SKM-1 (cell line): ENCODE measurements at regions not wholly inside any gene's neighbourhood (a gene's known extent, or its start where the extent isn't known, plus 50 kb on each side); places are given as distances from the start of the nearest gene placed in this dataset.

Experiments used
- DNase-seq: peaks from one replicate; lab custom pipeline; 2025; ENCODE audit not compliant: unreplicated experiment; lab: John Stamatoyannopoulos, UW

GRCh38 chr6:166775923-166776220 is 148.8 kb upstream of the RPS6KA2 start:
- DNase-seq = no peak

DNA sequence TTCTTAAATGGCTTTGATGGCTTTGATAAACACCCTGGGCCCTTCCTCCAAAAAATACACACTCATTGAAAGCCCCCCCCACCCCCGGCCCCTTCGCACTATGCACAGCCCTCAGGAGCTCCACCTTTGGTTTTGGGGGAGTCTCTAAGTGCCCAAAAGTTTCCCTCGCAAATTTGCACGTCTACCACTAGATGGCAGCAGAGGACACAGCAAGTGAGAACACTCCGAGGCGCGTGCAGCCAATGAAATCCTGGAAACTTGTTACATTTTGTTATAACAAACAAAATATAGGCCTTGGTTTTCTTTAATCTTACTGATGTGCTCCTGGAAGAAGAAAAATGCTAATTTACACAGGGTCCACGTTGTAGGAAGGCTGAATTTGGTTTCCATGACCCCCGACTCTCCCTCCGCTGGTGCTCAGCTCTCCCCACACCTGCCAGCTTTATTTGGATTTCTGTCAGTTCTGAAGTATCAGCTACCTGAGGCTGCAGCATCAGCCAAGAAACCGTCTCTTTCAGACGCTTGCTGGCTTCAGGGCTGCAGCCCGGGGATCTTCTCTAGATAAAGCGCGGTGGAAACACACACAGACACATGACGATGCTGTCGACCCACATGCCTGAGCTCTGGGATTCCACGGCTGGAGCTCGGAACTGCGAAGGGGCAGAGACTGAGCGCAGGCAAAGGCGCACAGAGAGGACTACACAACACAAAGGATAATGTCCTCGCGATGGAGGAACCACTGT is 148.3 kb upstream of the RPS6KA2 start:
- DNase-seq = no peak

DNA sequence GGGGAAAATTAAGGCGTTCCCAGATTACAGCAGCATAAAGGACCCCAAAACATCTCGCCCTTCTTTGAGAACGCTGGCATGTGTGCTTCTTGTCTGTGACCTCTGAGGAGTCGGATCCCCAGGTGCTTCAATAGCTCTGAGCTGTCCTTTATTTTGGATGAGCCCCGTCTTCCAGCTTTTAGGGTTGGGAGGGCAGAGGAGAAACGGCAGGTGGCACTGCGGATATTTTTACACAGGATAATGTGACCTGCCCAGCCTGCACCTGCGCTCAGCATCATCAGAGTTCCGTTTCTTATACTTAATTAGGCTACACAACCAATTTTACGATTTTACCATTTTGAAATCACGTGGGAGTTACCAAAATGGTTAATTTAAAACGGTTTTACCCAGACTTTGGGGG is 147.7 kb upstream of the RPS6KA2 start:
- no peak for DNase-seq

DNA sequence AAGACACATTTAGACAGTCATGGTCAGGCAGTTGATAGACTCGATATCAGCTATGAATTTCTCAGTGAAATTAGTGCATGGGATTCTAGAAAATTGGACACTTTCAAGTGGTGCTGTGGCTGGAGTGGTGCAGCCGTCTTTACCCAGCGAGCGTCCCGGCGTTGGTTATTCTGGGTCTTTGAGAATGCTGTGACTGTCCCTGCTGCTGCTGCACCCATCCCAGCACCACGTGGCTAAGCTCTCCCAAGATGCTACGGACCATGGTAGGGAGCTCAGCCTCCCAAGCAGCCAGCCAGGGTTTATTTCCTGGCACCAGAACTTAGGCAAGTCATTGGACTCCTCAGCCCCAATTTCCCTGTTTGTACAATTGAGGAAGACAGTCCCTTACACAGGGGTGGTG is 147.2 kb upstream of the RPS6KA2 start:
- DNase-seq = no peak

DNA sequence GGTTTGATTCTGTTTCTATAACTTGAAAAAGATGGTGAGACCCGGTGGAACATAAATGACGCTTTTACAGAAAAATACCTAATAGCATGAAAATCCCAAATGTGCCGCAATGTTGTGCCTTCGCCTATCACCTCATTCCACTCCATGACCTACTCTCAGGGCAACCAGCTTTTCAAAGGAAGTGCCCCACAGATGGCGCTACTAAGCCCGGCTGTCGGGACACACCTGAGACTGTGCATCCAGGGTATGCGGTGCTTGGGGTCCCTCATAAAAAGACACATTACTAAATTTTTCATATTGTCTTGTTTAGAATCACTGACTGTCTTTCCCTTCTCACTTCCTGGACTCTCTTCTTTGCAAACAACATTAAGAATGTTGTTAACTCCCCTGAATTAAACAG is 145.5 kb upstream of the RPS6KA2 start:
- no peak for DNase-seq

- DNase-seq = no peak
These were observed 144.7 kb upstream of the RPS6KA2 start for GRCh38 chr6:166771701-166772100.

GRCh38 chr6:166770216-166771116 is 143.4 kb upstream of the RPS6KA2 start:
- no peak for DNase-seq

- DNase-seq = no peak
These were observed 142.6 kb upstream of the RPS6KA2 start for GRCh38 chr6:166769648-166770047.

- DNase-seq = no peak
These were observed 141.7 kb upstream of the RPS6KA2 start for GRCh38 chr6:166768761-166769160.

DNA sequence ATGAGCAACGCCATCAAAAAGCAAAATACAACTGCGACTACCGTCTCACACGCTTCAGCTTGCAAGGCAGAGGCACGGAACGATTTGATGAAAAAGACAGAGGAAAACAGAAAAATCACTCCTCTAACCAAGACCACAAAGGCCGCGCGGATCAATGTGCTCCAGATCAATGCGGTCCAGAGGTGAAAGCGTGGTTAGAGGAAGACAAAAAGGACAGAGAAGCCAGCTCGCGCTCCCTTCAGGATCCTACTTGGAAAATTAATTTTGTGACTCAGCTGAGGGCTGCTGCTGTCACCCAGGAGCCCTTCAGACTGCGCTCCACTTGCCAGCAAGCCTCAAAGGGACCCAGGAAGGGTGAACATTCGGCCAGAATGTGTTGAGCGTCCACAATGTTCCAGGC is 140.2 kb upstream of the RPS6KA2 start:
- DNase-seq = no peak

- no peak for DNase-seq
These were observed 139.7 kb upstream of the RPS6KA2 start for GRCh38 chr6:166766769-166767168.

- no peak for DNase-seq
These were observed 138.1 kb upstream of the RPS6KA2 start for GRCh38 chr6:166765234-166765541.

DNA sequence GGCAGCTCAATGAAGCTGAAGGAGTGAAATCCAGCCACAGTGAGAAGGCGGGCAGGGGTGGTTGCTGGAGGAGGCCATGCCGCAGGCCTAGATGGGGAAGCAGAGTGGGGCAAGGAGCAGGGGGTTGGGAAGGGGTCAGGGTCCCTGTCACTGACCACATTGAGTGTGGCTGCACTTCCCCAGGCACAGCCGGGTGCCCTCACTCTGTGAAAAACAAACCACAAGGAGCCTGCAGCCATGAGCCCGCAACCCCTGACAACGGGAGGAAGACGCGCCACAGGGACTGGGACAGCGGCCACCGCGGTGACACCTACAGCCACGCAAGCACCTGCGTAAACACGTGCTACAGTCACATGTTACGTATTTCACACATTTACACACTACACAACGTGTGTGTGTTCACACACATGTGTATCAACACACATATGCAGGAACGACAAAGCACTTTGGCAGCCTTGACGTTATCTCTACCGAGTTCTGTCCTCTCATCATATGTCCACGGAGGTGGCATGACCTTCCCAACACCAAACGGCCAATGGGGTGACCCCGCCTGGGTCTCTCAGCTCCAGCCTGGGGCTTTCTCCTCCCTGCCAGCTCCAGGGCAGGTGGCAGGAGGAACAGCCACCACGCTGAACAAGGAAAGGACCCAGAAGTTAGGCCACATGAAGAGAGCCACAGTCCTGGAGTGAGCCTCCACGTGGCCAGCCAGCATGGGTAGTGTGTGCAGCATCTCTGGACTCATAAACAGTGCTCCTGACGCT is 137.6 kb upstream of the RPS6KA2 start:
- DNase-seq = no peak

GRCh38 chr6:166763606-166764472 is 136.8 kb upstream of the RPS6KA2 start:
- DNase-seq = no peak

- DNase-seq = no peak
These were observed 134.8 kb upstream of the RPS6KA2 start for GRCh38 chr6:166761801-166762200.

DNA sequence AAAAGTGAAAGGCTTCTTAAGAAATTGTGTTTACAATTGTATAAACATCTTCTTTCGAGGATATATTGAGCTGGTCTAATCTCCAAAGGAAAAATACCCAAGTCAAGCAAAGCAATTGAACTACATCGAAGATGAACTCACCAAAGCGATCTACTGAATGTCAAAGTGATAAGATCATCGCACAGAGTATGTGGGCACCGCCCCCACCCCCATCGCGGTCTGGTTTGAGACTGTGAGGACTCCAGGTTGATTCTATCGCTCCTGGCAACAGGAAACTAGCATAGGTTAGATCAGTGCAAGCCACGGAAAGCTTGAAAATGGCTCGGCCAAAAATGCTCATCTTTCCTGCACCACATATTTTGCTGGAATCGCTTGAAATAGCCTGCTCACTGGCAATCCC is 133.2 kb upstream of the RPS6KA2 start:
- DNase-seq = no peak

DNA sequence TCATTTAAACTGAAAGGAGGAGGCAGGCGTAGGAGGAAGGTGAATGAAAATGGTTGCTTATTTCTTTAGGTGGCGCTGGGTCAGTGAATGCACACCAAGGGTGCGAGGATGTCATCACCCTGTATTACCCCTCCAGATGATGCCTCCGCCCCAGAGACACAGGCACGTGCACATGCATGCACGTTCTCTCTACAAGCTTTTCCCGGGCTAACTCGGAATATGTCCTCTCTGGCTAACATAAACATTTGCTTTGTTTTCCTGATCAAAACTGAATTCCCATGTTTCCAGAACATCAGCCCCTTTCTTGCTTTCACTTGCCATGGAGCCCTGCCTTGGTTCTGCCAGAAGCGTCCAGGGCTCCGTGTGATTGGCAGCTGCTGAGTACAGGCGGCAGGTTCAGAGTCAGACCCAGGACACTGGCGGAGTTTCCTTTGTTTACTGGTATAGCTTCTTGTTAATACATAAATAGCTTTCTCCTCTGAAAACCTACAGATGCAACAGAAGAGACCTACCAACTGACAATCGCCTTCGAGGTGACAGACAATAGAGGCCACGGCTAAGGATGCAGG is 131.2 kb upstream of the RPS6KA2 start:
- DNase-seq = no peak

DNA sequence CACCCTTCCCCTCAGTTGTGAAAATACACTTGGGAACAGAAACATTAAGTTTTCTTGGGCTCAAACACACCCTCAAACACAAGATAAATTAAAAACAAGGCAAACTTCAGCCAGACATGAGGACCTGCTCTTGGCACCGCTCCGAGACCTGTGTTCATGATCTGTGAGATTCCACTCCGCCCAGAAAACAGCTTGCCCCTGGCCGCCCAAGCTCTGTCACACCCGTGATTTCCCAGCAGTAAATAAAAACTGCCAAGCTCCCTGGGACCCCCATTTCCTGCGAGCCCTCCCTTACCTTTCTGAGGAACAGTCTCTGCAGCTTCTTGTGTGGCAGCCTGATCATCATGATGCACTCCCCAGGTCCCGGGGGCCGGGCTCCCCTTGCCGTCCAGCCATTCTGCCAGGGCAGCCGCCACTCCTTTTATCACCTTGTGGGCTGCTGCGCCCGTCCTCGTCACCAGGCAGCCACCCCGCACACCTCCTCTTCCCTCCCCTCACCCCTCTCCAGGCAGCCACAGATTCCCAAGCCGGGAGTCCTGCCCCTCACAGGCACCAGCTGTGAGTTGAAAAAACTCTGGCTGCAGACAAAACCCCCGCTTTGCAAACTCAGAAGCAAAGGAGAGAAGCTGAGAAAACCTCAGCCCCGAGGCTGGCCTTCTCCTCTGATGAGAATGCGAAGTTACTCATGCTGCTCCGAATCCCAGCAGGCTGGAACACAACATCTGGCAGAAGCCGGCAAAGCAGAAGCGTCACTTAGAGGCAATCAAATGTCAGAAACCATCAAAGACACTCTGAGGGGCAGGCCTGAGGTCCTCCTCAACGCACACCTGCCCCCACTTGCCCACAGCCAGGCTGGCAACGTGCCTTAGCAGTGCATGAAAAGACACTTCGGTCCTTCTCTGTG is 130.4 kb upstream of the RPS6KA2 start:
- DNase-seq = no peak

DNA sequence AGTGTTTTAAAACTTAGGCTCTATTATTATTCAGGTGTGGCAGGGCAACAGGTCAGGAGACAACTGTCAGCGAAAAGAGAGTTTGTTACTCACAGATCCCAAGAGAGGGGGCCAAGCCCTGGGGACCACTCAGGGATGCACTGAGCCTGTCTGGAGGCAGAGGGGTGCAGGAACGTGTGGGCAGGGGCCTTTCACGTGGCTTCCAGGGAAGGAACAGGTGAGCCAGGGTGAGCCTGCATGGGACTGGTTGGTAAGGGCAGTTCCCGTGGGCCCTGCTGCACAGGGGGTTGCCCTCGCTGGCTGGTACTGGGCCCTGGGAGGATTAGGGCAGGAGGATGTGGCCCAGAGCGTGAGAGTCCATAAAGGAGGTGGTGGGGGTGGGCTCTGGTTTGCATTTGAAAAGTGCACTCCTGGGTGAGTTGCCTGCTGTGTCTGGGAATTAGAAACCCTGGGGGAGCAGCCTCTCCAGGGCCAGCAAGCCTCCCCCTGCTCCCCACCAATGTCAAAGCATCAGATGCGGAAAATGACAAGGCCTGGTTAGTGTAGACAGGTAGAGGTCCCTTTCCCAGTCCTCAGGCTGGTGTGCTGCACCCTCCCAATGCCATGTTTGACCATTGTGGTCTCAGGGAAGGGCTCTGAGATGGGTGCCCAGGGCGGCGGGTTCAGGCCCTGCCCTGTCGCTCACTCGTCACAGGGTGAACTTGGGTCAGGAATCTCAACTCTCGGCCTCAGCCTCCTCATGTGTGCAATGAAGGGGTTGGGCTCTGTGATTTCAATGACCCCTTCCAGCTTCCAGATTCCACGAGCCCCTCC is 127.4 kb upstream of the RPS6KA2 start:
- DNase-seq = no peak
